ENCODE measurements at regions not wholly inside any gene's neighbourhood (a gene's known extent, or its start where the extent isn't known, plus 50 kb on each side); places are given as distances from the start of the nearest gene placed in this dataset.

DNA sequence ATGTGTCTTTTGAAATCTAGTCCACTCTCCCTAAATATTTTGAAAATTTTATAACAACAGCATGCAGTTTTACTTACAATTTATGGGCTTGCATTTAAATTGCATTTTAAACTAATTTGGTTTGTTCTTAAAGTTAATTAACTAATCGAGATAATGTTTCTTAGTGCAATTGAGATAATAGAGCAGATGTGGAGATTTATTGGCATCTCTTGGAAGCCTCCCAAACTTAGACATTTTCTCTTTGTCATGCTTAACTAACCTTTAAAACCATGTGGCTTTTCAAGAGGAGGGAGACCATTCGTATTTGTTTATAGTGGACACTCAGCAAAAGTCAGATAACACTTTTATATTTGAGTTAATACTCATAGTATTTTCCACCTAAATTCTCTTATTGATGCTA is 887.0 kb upstream of the CELF2 start:
- Histone ChIP-seq H3K9me3 (ENCODE audit: control insufficient read depth, insufficient read depth, low read length) (no peaks in the 10 kb centered on the region), H3K27me3 (ENCODE audit: control insufficient read depth, insufficient read depth, low read length) (no peaks in the 10 kb centered on the region), H3K4me3 (ENCODE audit: low read depth, low read length) (no peak overlapping the region), H3K27ac (ENCODE audit: low read depth, low read length) (no peak overlapping the region)
- no peak for DNase-seq (ENCODE audit: low read depth, low spot score)
- no peak for TF ChIP-seq CTCF (IDR thresholded peaks at IDR 0.05; ENCODE audit: low read depth, low read length)
- ChIA-PET POLR2A (no interaction called here), CTCF (no interaction called here)

DNA sequence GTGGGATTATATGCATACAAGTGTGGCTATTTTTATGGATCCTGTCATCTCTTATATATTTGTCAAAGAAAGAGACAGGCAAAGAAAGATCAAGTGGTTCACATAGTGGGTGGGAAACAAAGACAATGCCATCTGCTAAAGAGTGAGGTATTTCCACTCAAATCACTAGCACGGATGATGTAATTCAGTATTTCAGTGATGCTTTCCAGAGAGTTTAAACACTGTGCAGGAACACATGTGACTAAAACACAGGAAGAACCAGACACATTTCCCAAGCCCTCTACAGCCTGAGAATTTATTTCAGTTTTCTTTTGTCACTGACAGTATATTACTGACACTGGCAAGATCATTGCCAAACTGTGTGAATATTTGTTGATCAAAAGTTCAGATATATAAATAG is 885.7 kb upstream of the CELF2 start:
- Histone ChIP-seq H3K4me3 (ENCODE audit: low read depth, low read length) (no peak overlapping the region), H3K9me3 (ENCODE audit: control insufficient read depth, insufficient read depth, low read length) (no peaks in the 10 kb centered on the region), H3K27ac (ENCODE audit: low read depth, low read length) (no peak overlapping the region), H3K27me3 (ENCODE audit: control insufficient read depth, insufficient read depth, low read length) (no peaks in the 10 kb centered on the region)
- DNase-seq (ENCODE audit: low read depth, low spot score), result no peak
- ChIA-PET CTCF (no interaction called here), POLR2A (no interaction called here)
- TF ChIP-seq CTCF (IDR thresholded peaks at IDR 0.05; ENCODE audit: low read depth, low read length), result no peak

- H3K27me3 ChIP-seq (ENCODE audit: control insufficient read depth, insufficient read depth, low read length), result no peaks in the 10 kb centered on the region
- H3K27ac ChIP-seq (ENCODE audit: low read depth, low read length), result no peak overlapping the region
- ChIA-PET POLR2A (no interaction called here), CTCF (interaction anchor here (0.6 to 0.7 kb wide), 2 partner anchors 48 to 793 kb away, joined by 3 to 4 read pairs; no protein-coding TSS in a partner anchor)
- H3K4me3 ChIP-seq (ENCODE audit: low read depth, low read length), result no peak overlapping the region
- DNase-seq (ENCODE audit: low read depth, low spot score), result no peak
- no peaks in the 10 kb centered on the region for H3K9me3 ChIP-seq (ENCODE audit: control insufficient read depth, insufficient read depth, low read length)
- no peak for TF ChIP-seq CTCF (IDR thresholded peaks at IDR 0.05; ENCODE audit: low read depth, low read length)
Measured at GRCh38 chr10:10133281-10133680, 884.4 kb upstream of the CELF2 start.

GRCh38 chr10:10138685-10139084 is 879.0 kb upstream of the CELF2 start:
- Histone ChIP-seq H3K27me3 (ENCODE audit: control insufficient read depth, insufficient read depth, low read length) (no peaks in the 10 kb centered on the region), H3K27ac (ENCODE audit: low read depth, low read length) (no peak overlapping the region), H3K9me3 (ENCODE audit: control insufficient read depth, insufficient read depth, low read length) (no peaks in the 10 kb centered on the region), H3K4me3 (ENCODE audit: low read depth, low read length) (no peak overlapping the region; the same call in 1 of the 2 replicates)
- DNase-seq (ENCODE audit: low read depth, low spot score), result no peak
- no peak for TF ChIP-seq CTCF (IDR thresholded peaks at IDR 0.05; ENCODE audit: low read depth, low read length)
- POLR2A ChIA-PET, result no interaction called here
- CTCF ChIA-PET, result no interaction called here

DNA sequence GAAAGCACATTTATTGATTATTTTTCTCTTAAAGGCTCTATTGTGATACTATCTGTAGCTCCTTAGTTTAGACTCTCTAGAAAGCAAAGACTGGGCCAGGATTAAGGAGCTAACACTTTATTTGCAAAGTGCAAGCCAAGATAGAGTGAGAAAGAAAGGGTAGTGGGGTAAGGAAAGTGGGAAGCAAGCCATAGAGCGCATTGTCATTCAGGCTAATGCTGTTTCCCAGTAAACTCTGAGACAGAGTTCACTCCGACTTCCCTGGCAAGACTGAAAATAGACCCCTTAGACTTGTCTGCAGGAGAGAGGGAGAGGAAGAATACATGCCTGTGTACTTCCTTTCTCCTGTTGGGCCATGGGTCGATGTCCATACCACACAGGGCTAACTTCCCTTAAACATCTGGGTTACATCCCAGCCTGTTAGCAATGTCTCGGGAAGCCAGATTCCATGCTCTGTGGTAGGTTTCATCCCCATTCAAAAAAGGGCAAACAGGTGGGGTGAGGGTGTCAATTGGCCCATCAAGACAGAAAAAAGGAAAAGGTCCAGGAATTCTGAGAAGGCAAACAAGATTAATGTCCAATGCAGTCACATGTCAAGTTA is 875.8 kb upstream of the CELF2 start:
- no peak for DNase-seq (ENCODE audit: low read depth, low spot score)
- POLR2A ChIA-PET, result no interaction called here
- CTCF ChIA-PET, result no interaction called here
- no peak overlapping the region for H3K27ac ChIP-seq (ENCODE audit: low read depth, low read length)
- no peaks in the 10 kb centered on the region for H3K9me3 ChIP-seq (ENCODE audit: control insufficient read depth, insufficient read depth, low read length)
- no peak overlapping the region for H3K4me3 ChIP-seq (ENCODE audit: low read depth, low read length)
- H3K27me3 ChIP-seq (ENCODE audit: control insufficient read depth, insufficient read depth, low read length), result no peaks in the 10 kb centered on the region
- TF ChIP-seq CTCF (IDR thresholded peaks at IDR 0.05; ENCODE audit: low read depth, low read length), result no peak

Measured in AG04450 (cell line).